ENCODE measurements at regions not wholly inside any gene's neighbourhood (a gene's known extent, or its start where the extent isn't known, plus 50 kb on each side); places are given as distances from the start of the nearest gene placed in this dataset.

DNA sequence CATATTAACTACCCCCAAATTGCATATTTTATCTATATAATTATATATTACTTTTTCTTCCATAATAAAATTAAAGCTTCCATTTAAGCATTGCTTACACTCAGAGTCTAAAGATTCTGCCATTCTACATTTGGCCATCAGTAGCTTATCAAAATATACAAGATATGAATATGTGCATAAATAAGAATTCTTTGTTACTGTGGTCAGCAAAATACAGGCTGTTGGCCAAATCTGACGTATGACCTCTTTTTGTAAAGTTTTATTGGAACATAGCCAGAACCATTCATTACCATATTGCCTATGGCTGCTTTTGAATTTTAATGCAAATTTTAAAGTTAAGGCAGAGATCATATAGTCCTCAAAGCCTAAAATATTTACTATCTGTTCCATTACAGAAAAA lies 643.9 kb upstream of the VRK2 start:
- TF ChIP-seq, protein P1, sequence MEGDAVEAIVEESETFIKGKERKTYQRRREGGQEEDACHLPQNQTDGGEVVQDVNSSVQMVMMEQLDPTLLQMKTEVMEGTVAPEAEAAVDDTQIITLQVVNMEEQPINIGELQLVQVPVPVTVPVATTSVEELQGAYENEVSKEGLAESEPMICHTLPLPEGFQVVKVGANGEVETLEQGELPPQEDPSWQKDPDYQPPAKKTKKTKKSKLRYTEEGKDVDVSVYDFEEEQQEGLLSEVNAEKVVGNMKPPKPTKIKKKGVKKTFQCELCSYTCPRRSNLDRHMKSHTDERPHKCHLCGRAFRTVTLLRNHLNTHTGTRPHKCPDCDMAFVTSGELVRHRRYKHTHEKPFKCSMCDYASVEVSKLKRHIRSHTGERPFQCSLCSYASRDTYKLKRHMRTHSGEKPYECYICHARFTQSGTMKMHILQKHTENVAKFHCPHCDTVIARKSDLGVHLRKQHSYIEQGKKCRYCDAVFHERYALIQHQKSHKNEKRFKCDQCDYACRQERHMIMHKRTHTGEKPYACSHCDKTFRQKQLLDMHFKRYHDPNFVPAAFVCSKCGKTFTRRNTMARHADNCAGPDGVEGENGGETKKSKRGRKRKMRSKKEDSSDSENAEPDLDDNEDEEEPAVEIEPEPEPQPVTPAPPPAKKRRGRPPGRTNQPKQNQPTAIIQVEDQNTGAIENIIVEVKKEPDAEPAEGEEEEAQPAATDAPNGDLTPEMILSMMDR (IDR thresholded peaks at IDR 0.05; ENCODE audit: insufficient read depth, low read length, poor library complexity, severe bottlenecking) = no peak
- TF ChIP-seq EZH2phosphoT487 (conservative IDR thresholded peaks at IDR 0.05; ENCODE audit: low read length) = no peak

All from SU-DHL-6 (cell line).